GM12874 (cell line): ENCODE measurements at regions not wholly inside any gene's neighbourhood (a gene's known extent, or its start where the extent isn't known, plus 50 kb on each side); places are given as distances from the start of the nearest gene placed in this dataset.

Experiments used
- CTCF ChIP-seq: IDR thresholded peaks from 2 replicates; pipeline ENCODE4 v1.5.1; 2011; ENCODE audit warnings: low read depth, mild to moderate bottlenecking, control low read depth, low read length, moderate library complexity; ENCODE audit not compliant: insufficient read depth

- no peak for TF ChIP-seq CTCF
Observed at GRCh38 chr5:101385276-101385675, 482.2 kb upstream of the ST8SIA4 start.

- TF ChIP-seq CTCF = no peak
Observed at GRCh38 chr5:101370181-101370580, 467.1 kb upstream of the ST8SIA4 start.

GRCh38 chr5:101364469-101364868, 461.4 kb upstream of the ST8SIA4 start:
- TF ChIP-seq CTCF = no peak

- TF ChIP-seq CTCF = no peak
Observed at GRCh38 chr5:101362067-101362466, 459.0 kb upstream of the ST8SIA4 start.

GRCh38 chr5:101346906-101347305, 443.8 kb upstream of the ST8SIA4 start:
- TF ChIP-seq CTCF = no peak

GRCh38 chr5:101346447-101346846, 443.4 kb upstream of the ST8SIA4 start:
- TF ChIP-seq CTCF = no peak

GRCh38 chr5:101338226-101338625, 435.1 kb upstream of the ST8SIA4 start:
- no peak for TF ChIP-seq CTCF

- no peak for TF ChIP-seq CTCF
Observed at GRCh38 chr5:101327816-101328215, 424.7 kb upstream of the ST8SIA4 start.
